ENCODE measurements at regions not wholly inside any gene's neighbourhood (a gene's known extent, or its start where the extent isn't known, plus 50 kb on each side); places are given as distances from the start of the nearest gene placed in this dataset.

DNA sequence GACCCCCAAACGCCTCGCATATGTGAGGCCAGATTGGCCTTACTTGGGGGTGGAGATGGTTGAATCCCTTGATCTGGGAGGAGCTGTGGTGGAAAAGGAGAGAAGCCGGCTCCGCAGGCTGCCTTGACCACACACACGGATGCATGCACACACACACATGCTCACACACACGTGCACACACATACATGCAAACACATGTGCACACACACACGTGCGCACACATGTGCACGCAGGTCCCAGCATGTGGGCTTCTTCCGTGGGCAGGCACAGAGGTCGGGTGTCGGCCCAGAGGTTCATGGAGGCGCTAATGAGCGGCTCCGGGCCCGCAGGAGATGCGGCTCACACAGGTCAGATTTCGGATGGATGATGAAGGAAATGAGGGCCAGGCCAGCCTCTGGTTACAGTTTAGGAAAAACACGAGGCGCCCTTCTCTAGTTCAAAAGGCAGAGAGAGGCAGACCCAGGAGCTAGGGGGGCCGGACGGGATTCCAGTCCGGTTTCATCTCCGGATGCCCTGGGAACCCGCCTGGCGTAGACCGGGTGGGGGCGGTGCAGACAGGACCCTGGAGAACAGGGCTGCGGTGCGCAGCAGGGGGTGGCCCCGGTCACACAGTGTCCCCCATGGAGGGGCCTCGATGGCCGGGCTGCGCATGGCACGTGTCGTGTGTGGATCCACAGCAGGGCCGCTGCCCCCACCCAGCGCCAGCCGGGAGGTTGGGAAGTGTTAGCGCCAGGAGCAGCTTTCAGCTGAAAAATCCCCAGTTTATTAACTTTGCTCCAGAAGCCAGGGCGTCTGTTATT lies 91.1 kb upstream of the ACTRT2 start:
- TF ChIP-seq, protein P1, sequence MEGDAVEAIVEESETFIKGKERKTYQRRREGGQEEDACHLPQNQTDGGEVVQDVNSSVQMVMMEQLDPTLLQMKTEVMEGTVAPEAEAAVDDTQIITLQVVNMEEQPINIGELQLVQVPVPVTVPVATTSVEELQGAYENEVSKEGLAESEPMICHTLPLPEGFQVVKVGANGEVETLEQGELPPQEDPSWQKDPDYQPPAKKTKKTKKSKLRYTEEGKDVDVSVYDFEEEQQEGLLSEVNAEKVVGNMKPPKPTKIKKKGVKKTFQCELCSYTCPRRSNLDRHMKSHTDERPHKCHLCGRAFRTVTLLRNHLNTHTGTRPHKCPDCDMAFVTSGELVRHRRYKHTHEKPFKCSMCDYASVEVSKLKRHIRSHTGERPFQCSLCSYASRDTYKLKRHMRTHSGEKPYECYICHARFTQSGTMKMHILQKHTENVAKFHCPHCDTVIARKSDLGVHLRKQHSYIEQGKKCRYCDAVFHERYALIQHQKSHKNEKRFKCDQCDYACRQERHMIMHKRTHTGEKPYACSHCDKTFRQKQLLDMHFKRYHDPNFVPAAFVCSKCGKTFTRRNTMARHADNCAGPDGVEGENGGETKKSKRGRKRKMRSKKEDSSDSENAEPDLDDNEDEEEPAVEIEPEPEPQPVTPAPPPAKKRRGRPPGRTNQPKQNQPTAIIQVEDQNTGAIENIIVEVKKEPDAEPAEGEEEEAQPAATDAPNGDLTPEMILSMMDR (IDR thresholded peaks at IDR 0.05; ENCODE audit: insufficient read depth, low read length, poor library complexity, severe bottlenecking), result no peak
- TF ChIP-seq EZH2phosphoT487 (conservative IDR thresholded peaks at IDR 0.05; ENCODE audit: low read length), result no peak

All from SU-DHL-6 (cell line).